Epithelial cell of esophagus (primary cell): ENCODE measurements at regions not wholly inside any gene's neighbourhood (a gene's known extent, or its start where the extent isn't known, plus 50 kb on each side); places are given as distances from the start of the nearest gene placed in this dataset.
A peak's percentile ranks its signal among the peaks of the same experiment; 100 is the strongest.

Experiments
- DNase-seq: peaks from one replicate; pipeline ENCODE4 v3.0.0; 2010; ENCODE audit warnings: low read depth
- H3K4me3 ChIP-seq: 2 replicates; pipeline ENCODE4 v1.5.1; 2011; ENCODE audit warnings: mild to moderate bottlenecking, low read length, control low read depth
- CTCF ChIP-seq: IDR thresholded peaks from 2 replicates; pipeline ENCODE4 v1.5.1; 2011; ENCODE audit warnings: low read depth, mild to moderate bottlenecking, low read length, control low read depth, inconsistent platforms; ENCODE audit not compliant: insufficient read depth; ENCODE audit errors: missing control alignments

GRCh38 chr22:27436591-27436990 is 365.0 kb downstream of the MN1 start:
- no peak overlapping the region for H3K4me3 ChIP-seq
- no peak for DNase-seq
- TF ChIP-seq CTCF: no peak

GRCh38 chr22:27437570-27437969 is 364.0 kb downstream of the MN1 start:
- DNase-seq: no peak
- no peak overlapping the region for H3K4me3 ChIP-seq
- TF ChIP-seq CTCF: no peak

- peak; percentile 45 for DNase-seq
- TF ChIP-seq CTCF: no peak
- H3K4me3 ChIP-seq: no peak overlapping the region
These were observed 363.1 kb downstream of the MN1 start for GRCh38 chr22:27438271-27438980.

GRCh38 chr22:27439131-27439530 is 362.4 kb downstream of the MN1 start:
- no peak for DNase-seq
- no peak for TF ChIP-seq CTCF
- no peak overlapping the region for H3K4me3 ChIP-seq

GRCh38 chr22:27440304-27440865 is 361.2 kb downstream of the MN1 start:
- TF ChIP-seq CTCF: no peak
- no peak for DNase-seq
- H3K4me3 ChIP-seq: no peak overlapping the region

- TF ChIP-seq CTCF: no peak
- no peak overlapping the region for H3K4me3 ChIP-seq
- DNase-seq: no peak
These were observed 359.7 kb downstream of the MN1 start for GRCh38 chr22:27441706-27442475.
